Left lung (tissue), 4 donors: ENCODE measurements at regions not wholly inside any gene's neighbourhood (a gene's known extent, or its start where the extent isn't known, plus 50 kb on each side); places are given as distances from the start of the nearest gene placed in this dataset.

Experiments
- ATAC-seq: fragments of 200-7000 bp; cut with Tn5 transposase; one replicate; pipeline ENCODE4 v1.9.1; 2020; ENCODE audit warnings: moderate library complexity
- DNase-seq, 4 donors: peaks; one replicate each; pipeline ENCODE4 v3.0.0-alpha.2; 2013 to 2020
- H3K27ac ChIP-seq, 2 donors: fragments of 200-600 bp; sonication (generic) in 1 of 2; one replicate each; pipeline versions ENCODE4 v1.5.0 to v1.8.0; 2020 to 2021
- H3K27me3 ChIP-seq, 2 donors: fragments of 200-600 bp; sonication (generic) in 1 of 2; one replicate each; pipeline versions ENCODE4 v1.5.0 to v1.8.0; 2020 to 2021
- H3K36me3 ChIP-seq, 2 donors: fragments of 200-600 bp; sonication (generic) in 1 of 2; one replicate each; pipeline versions ENCODE4 v1.5.0 to v1.8.0; 2020 to 2021
- H3K4me1 ChIP-seq, 2 donors: fragments of 200-600 bp; one replicate each; pipeline ENCODE4 v1.8.0; 2021
- H3K4me3 ChIP-seq, 2 donors: fragments of 200-600 bp; sonication (generic) in 1 of 2; one replicate each; pipeline versions ENCODE4 v1.5.0 to v1.8.0; 2020 to 2021; ENCODE audit warnings: mild to moderate bottlenecking in 1 of 2
- H3K9me3 ChIP-seq, 2 donors: fragments of 200-600 bp; sonication (generic) in 1 of 2; one replicate each; pipeline versions ENCODE4 v1.5.0 to v1.8.0; 2020 to 2021
- CTCF ChIP-seq, 2 donors: fragments of 200-600 bp; sonication (generic) in 1 of 2; IDR thresholded peaks; one replicate each; pipeline versions ENCODE4 v1.5.0 to v1.8.0; 2021; ENCODE audit warnings: antibody characterized with exemption in 2 of 2
- intact Hi-C, 2 donors: fragments of 100-400 bp; cut with DNase I; formaldehyde crosslinking; loops; one replicate each; pipeline versions ENCODE4 v1.11.2 to v1.14.2; 2022
- donor health status: DM: no; HTN: yes; CAD: no.
- donor health status: DM: no; HTN: no; CAD: no.

DNA sequence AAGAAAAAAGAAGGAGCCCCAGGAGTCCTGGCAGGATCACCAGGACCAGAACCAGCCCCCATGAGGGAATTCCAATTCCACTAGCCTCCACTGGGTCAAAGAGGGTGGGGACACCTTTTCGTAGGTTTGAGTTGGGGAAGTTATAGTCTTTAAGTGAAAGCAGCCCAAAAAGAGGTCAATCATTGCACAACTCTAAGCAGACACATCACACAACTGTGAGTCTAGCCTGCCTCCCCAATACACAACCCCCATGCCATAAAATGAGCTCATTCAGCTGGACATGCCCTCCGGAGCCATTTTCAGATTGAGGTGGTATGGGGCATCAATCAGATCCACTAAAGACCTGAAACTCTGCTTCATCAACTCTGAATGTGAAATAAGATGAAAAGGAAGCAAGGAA is 179.9 kb downstream of the NPHP4 start:
- Histone ChIP-seq H3K4me3 (no peak overlapping the region), H3K36me3 (no peaks in the 10 kb centered on the region), H3K27ac (no peak overlapping the region), H3K27me3 (peaks cover 0 to 33% of the 10 kb centered on the region in 2 donors), H3K4me1 (no peaks in the 10 kb centered on the region), H3K9me3 (no peaks in the 10 kb centered on the region)
- no peak for DNase-seq
- TF ChIP-seq CTCF (IDR thresholded peaks at IDR 0.05), result no peak
- no peak for ATAC-seq
- intact Hi-C loops, result no loop called here

GRCh38 chr1:5811419-5811818 is 180.8 kb downstream of the NPHP4 start:
- no peak for TF ChIP-seq CTCF (IDR thresholded peaks at IDR 0.05)
- intact Hi-C loops, result no loop called here
- no peaks in the 10 kb centered on the region for H3K36me3 ChIP-seq
- H3K27ac ChIP-seq, result no peak overlapping the region
- ATAC-seq, result no peak
- no peaks in the 10 kb centered on the region for H3K4me1 ChIP-seq
- no peak overlapping the region for H3K4me3 ChIP-seq
- peak in 2 of 4 donors; percentile 1 to 20 for DNase-seq
- H3K9me3 ChIP-seq, result no peaks in the 10 kb centered on the region
- peaks cover 0 to 33% of the 10 kb centered on the region in 2 donors for H3K27me3 ChIP-seq

DNA sequence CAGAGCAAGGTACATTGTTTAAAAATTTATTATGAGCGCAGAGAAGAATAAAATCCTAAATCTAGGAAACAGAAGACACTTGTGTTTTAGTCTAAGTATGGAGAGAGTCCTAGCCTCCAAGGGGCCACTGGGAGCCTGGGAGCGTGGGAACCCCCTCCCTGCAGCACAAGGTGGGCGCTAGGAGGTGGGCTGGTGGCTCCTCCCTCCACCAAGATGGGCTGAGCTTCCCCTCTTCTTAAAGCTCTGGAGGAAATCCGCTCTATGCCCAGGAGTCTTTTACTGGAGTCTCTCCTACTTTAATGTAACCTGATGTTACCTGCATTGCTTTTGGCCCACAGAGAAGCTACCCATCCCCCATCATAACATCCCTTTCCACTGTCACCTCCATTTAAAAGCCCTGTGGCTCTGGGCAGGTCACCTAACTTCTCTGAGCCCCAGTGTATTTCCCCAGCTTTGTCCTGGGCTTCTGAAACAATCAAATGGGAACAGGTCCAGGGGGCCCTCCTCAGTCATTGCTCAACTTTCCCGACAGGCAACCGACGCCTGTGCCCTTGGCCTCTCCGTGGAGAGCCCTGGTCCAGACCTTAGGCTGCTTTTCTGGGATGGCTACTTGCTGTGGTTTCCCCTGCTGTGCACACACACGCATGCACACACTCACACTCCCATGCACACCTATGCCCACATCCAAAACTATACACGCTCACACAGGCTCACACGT is 181.5 kb downstream of the NPHP4 start:
- H3K4me1 ChIP-seq, result no peaks in the 10 kb centered on the region
- no peak overlapping the region for H3K4me3 ChIP-seq
- no peaks in the 10 kb centered on the region for H3K9me3 ChIP-seq
- no peak overlapping the region for H3K27ac ChIP-seq
- intact Hi-C loops, result no loop called here
- H3K36me3 ChIP-seq, result no peaks in the 10 kb centered on the region
- DNase-seq (peak in 1 of 4 donors; percentile 23), ATAC-seq (no peak)
- no peak for TF ChIP-seq CTCF (IDR thresholded peaks at IDR 0.05)
- peaks cover 0 to 33% of the 10 kb centered on the region in 2 donors for H3K27me3 ChIP-seq

- Histone ChIP-seq H3K27ac (no peak overlapping the region), H3K27me3 (peaks cover 0 to 33% of the 10 kb centered on the region in 2 donors), H3K36me3 (no peaks in the 10 kb centered on the region), H3K4me1 (no peaks in the 10 kb centered on the region), H3K4me3 (no peak overlapping the region), H3K9me3 (no peaks in the 10 kb centered on the region)
- DNase-seq (peak in 1 of 4 donors; percentile 50), ATAC-seq (no peak)
- no peak for TF ChIP-seq CTCF (IDR thresholded peaks at IDR 0.05)
- intact Hi-C loops, result no loop called here
Measured at GRCh38 chr1:5810131-5810530, 182.1 kb downstream of the NPHP4 start.

- Histone ChIP-seq H3K27ac (no peak overlapping the region), H3K36me3 (no peaks in the 10 kb centered on the region), H3K4me1 (no peaks in the 10 kb centered on the region), H3K4me3 (no peak overlapping the region), H3K27me3 (peaks cover 0 to 32% of the 10 kb centered on the region in 2 donors), H3K9me3 (no peaks in the 10 kb centered on the region)
- ATAC-seq (no peak), DNase-seq (no peak)
- intact Hi-C loops, result no loop called here
- no peak for TF ChIP-seq CTCF (IDR thresholded peaks at IDR 0.05)
Measured at GRCh38 chr1:5809207-5809788, 182.9 kb downstream of the NPHP4 start.
